NCI-H524 treated with DMSO at 0.1 percent for 48 hours (cell line): ENCODE measurements at regions not wholly inside any gene's neighbourhood (a gene's known extent, or its start where the extent isn't known, plus 50 kb on each side); places are given as distances from the start of the nearest gene placed in this dataset.

Experiments used
- DNase-seq: peaks from one replicate; lab custom pipeline; 2025; lab: John Stamatoyannopoulos, UW

DNA sequence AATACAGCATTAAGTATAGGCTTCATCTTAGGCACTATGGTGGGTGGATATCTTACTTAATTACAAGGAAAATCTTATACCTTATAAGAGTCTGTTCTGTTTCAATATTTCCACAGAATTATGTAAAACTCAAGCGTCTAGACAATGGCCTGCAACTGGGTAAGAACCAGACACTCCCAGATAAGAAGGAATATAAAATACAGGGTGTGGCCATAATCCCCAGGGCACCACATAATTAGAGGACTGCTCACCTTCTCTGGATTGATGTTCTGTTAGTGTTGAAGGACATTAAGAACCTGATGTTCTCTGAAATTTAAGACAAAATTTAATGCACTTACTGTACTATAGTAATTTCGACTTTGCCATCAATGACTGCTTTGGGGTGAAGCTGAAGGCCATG lies 198.2 kb upstream of the ARSJ start:
- DNase-seq: no peak

DNA sequence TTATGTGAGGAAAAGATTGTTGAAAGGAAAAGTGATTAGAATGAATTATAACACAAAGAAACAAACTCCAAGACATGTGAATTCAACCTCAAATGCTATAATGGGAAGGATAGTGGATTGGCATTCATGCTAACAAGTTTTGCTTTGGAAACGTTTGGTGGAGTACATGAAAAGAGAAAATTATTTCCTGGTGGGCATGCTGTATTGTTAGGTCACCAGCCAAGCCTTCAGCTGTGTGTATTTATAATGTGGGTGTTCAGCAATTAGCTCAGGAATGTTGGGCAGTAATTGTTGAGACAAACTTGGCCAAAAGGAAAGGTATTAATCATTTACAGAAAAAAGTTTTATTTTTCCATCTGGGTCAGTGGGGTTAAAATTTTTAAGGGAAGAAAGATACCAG lies 198.9 kb upstream of the ARSJ start:
- no peak for DNase-seq

DNA sequence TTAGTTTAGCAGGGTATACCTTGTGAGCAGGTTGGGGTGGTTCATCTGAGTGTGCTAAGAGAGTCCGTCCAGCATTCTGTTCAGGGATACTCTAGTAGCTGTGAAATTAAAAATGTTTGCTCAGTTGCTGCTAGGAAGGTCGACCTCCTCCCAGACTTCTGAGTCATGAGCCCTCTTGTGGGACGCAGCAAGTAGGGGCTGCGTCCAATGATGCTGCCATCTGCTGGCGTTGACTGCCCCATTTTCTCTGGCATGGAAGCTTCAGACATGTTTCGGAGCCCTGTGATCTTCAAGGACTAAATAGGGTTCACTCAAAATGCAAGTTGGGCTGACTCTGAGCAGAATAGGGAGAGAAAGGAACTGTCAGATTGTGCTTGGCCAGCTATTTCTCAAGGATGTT lies 201.0 kb upstream of the ARSJ start:
- DNase-seq: no peak

DNA sequence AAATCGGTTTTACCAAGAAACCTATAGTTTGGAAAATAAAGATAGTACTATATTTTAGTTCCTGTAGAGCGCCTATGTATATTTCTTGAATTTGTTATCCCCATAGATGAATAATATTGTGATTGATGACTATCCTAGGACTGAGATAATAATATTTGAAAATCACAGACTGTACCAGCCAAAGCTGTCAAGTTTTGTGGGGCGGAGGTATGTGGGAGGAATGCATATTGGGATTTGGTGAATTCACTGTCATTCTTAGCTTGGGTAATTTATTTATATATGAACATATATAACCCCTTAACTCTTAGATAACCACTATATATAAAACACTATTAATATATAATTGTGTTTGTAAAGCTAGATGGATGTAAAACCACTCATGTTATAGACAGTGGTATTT lies 205.5 kb upstream of the ARSJ start:
- no peak for DNase-seq

GRCh38 chr4:114187592-114187991 lies 208.1 kb upstream of the ARSJ start:
- DNase-seq: no peak

GRCh38 chr4:114191496-114191895 lies 212.0 kb upstream of the ARSJ start:
- DNase-seq: no peak

- DNase-seq: no peak
These were observed 213.4 kb upstream of the ARSJ start for GRCh38 chr4:114192854-114193253.

- DNase-seq: no peak
These were observed 214.4 kb upstream of the ARSJ start for GRCh38 chr4:114193624-114194399.

GRCh38 chr4:114196606-114197005 lies 217.2 kb upstream of the ARSJ start:
- DNase-seq: no peak

DNA sequence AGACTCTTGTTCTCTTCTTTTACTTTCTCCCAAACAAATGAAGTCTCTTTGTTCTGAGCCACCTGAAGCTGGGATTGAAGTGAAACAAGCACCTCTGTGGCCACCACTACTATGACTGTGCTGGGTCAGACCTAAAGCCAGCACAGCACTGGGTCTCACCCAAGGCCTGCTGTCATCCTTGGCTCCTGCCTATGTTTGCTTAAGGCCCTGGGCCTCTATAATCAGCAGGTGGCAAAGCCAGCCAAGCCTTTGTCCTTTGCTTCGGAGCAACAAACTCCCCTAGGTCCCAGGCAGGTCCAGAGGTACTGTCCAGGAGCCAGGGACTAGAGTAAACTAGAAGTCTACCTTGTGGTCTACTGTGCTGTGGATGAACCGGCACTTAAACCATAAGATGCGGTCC lies 220.6 kb upstream of the ARSJ start:
- DNase-seq: no peak

- no peak for DNase-seq
These were observed 225.8 kb upstream of the ARSJ start for GRCh38 chr4:114205261-114205660.

GRCh38 chr4:114208574-114209151 lies 229.2 kb upstream of the ARSJ start:
- no peak for DNase-seq

- no peak for DNase-seq
These were observed 230.1 kb upstream of the ARSJ start for GRCh38 chr4:114209584-114209983.

DNA sequence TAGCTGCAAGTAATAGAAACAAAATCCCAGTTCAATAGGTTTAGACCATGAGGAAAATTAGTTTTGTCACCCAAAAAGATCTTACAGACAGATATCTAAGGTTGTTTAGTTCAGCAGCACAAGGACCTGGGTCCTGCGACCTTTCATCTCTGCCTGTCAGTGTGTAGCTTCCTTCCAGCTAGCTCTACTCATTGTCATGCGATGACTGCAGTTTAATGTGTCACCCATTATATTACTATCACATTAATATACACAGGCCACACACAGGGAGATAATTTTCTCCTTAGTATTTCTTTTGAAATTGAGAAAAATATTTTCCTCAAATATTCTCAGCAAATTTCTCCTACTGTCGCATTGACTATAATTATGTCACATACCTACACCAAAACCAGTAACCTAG lies 232.1 kb upstream of the ARSJ start:
- no peak for DNase-seq

DNA sequence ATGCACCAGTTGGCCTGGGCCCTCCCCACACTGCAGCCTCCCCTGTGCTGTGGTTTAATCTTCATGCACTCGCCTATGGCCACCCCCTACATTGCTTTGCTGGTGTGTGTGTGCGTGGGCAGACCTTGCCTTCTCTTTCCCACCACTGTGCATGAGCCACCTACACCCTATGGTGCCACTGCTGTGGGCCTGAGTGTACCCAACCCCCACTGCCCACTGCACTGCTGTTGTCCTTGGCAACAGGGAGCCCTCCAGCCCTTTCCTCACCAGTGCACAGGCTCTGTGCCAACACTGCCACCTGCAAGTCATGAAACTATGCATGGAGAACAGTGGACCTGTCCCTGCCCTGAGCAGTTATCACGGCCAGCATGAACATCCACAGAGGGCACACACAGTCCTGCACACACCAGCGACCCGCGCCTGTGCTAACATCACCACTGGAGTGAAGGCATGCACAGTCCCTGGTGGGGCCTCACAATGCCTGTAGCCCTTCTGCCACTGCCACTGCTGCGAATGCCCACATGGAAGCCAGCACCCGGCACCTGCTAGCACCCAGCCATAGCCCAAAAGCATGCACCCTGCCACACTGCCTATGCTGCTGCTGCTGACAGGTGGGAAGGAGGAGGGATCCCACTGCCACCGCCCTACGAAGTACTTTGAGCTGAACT lies 237.8 kb upstream of the ARSJ start:
- DNase-seq: no peak

DNA sequence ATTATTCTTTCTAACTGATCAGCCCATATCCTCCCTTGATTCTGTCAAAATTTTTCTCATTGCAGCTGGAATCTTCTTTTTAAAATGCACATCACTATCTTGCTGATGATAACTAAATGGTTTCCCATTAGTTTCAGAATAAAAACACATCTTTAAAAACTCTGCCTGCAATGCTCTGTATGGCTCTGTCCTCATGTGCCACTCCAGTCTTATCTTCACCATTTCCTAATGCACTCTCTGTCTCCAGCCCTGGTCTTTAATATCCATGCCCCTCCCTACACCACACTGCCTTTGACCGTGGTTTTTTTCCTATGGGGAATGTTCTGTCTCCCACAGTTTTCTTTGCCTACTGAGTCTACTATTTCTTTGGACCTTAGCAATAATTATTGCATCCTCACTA lies 244.1 kb upstream of the ARSJ start:
- DNase-seq: no peak

DNA sequence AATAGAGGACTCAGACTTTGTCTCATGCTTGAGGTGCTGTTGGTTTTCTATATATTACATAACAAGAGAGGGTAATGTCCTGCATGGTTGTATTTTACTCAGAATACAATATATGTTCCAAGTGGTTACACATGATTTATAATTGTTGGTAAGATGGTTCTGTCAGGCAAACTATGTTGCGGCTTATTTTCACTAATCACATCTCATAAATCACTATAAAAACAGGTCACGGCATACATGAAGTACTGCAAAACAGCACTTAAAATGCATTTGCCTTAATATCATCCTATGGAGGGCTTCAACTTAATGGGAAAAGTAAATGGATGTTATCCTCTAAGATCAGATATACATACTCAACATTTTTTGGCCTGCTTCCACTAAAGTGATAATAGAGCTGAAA lies 246.0 kb upstream of the ARSJ start:
- DNase-seq: no peak

GRCh38 chr4:114226179-114226578 lies 246.7 kb upstream of the ARSJ start:
- DNase-seq: no peak

DNA sequence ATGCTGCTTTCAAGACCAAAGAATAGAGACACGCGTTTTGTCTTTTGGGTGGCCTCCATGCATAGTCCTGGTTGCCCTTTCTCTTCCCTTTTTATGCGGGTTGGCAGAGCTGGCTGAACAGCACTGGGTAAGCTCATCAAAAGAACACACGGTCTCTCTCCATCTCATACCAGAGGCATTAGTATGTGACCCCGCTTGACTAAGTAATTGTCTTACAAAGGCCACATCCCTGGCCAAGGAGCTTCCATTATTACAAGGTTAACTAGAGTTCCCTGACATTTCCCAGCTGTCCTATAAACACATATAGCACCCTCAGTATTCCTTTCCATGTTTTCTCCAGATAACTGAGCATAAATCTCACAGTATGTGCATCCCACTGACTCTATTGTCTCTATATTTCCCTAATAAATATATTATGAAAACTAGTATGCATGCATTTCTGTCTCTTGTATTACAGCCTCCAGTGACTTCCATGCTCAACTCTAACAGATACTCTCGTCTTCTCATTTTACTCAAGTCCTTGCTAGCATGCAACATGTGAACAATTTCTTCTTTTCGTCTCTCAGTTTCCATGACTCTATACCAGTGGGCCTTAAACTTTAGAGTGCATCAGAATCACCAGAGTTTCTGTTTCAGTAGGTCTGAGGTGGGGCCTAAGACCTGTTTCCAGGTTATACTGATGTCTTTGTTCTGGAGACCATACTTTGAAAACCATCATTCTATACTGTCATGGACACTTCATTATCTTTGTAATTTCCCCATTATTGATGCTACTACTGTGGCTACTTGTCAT lies 247.7 kb upstream of the ARSJ start:
- no peak for DNase-seq

DNA sequence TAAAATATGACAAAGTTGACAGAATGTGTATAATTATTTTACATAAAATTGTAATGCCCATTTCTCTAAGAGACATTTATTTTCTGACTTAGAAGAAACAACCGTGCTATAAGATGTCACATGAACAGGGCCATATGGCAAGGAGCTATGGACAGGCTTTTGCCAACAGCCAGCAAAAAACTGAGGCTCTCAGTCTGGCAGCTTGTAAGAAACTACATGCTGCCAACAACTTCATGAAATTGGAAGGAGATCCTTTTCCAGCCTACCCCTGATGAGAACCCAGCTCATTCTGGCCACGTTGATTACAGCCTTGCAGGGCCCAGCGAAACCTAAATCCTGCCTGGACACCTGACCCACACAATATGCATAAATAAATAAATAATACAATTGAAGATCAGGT lies 250.3 kb upstream of the ARSJ start:
- no peak for DNase-seq

GRCh38 chr4:114236171-114236769 lies 256.8 kb upstream of the ARSJ start:
- no peak for DNase-seq

DNA sequence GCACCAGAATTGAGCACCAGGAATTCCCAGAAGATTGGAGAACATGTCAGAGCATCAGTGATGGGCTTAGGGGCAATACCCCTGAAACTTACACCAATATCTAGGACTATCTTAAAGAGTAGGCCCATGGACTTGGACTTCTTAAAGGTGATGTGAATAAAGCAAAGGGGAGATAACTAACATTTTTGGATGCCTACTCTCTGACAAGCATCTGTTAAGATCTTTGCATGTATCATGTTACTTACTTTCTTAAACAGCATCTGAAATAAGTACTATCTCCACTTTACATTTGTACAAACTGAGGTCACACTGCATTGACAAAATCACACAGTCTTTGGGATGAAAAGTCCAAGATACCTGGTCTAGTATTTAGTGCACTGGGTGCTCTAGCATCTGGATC lies 258.6 kb upstream of the ARSJ start:
- DNase-seq: no peak
